BE2C (cell line): ENCODE measurements at regions not wholly inside any gene's neighbourhood (a gene's known extent, or its start where the extent isn't known, plus 50 kb on each side); places are given as distances from the start of the nearest gene placed in this dataset.

Experiments used
- DNase-seq: peaks from one replicate; pipeline ENCODE4 v3.0.0-alpha.2; 2020
- H3K27me3 ChIP-seq: fragments of 250-450 bp; sonication (Bioruptor Pico); 2 replicates; pipeline ENCODE4 v1.5.1; 2020; ENCODE audit warnings: mild to moderate bottlenecking
- H3K36me3 ChIP-seq: fragments of 250-450 bp; sonication (Bioruptor Pico); 2 replicates; pipeline ENCODE4 v1.5.1; 2020; ENCODE audit warnings: mild to moderate bottlenecking
- H3K4me1 ChIP-seq: fragments of 250-450 bp; sonication (Bioruptor Pico); 2 replicates; pipeline ENCODE4 v1.5.1; 2020
- H3K4me3 ChIP-seq: 2 replicates; pipeline ENCODE4 v1.5.1; 2011; ENCODE audit warnings: low read depth, low read length
- H3K9me3 ChIP-seq: fragments of 250-450 bp; sonication (Bioruptor Pico); 2 replicates; pipeline ENCODE4 v1.5.1; 2020
- CTCF ChIP-seq: IDR thresholded peaks from 2 replicates; pipeline ENCODE4 v1.5.1; 2012; ENCODE audit warnings: mild to moderate bottlenecking, low read depth, low read length

GRCh38 chr1:234702342-234703000, 92.5 kb upstream of the IRF2BP2 start:
- no peaks in the 10 kb centered on the region for H3K27me3 ChIP-seq
- TF ChIP-seq CTCF: no peak
- H3K36me3 ChIP-seq: no peaks in the 10 kb centered on the region
- no peak for DNase-seq
- peaks cover 12% of the 10 kb centered on the region for H3K4me1 ChIP-seq
- H3K4me3 ChIP-seq: no peak overlapping the region
- no peaks in the 10 kb centered on the region for H3K9me3 ChIP-seq

- Histone ChIP-seq H3K9me3 (no peaks in the 10 kb centered on the region), H3K27me3 (no peaks in the 10 kb centered on the region), H3K4me1 (peaks cover 12% of the 10 kb centered on the region), H3K4me3 (no peak overlapping the region), H3K36me3 (no peaks in the 10 kb centered on the region)
- no peak for TF ChIP-seq CTCF
- DNase-seq: no peak
Measured at GRCh38 chr1:234701737-234702341, 91.9 kb upstream of the IRF2BP2 start.

- Histone ChIP-seq H3K4me3 (no peak overlapping the region), H3K9me3 (no peaks in the 10 kb centered on the region), H3K4me1 (peaks cover 12% of the 10 kb centered on the region), H3K27me3 (no peaks in the 10 kb centered on the region), H3K36me3 (no peaks in the 10 kb centered on the region)
- peak; percentile 79 for DNase-seq
- no peak for TF ChIP-seq CTCF
Measured at GRCh38 chr1:234699795-234700665, 90.1 kb upstream of the IRF2BP2 start.

- no peak for DNase-seq
- H3K4me3 ChIP-seq: no peak overlapping the region
- TF ChIP-seq CTCF: no peak
- no peaks in the 10 kb centered on the region for H3K9me3 ChIP-seq
- H3K36me3 ChIP-seq: no peaks in the 10 kb centered on the region
- no peaks in the 10 kb centered on the region for H3K27me3 ChIP-seq
- H3K4me1 ChIP-seq: peaks cover 12% of the 10 kb centered on the region
Measured at GRCh38 chr1:234698686-234699085, 88.7 kb upstream of the IRF2BP2 start.

DNA sequence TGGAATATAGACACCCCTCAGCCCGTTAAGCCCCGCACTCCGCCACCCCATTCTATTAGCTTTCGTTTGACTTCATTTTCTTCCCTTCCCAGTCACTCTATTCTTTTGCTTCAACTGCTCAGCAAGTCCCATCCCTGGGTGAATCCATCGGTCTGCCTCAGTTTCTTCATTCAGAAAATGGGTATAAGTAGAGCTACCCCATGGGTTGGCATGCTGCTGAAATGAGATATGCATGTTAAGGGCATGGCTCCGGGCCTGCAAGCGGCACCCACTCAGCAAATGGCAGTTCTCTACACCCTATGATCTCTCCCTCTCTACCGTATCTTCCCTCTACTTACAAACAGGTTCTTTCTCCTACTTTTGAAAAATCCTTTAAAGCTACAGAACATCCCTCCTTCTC, 87.8 kb upstream of the IRF2BP2 start:
- no peak for TF ChIP-seq CTCF
- H3K36me3 ChIP-seq: no peaks in the 10 kb centered on the region

More for the DNA sequence above, 87.8 kb upstream of the IRF2BP2 start:
- no peak for DNase-seq
- H3K4me3 ChIP-seq: no peak overlapping the region
- peaks cover 12% of the 10 kb centered on the region for H3K4me1 ChIP-seq
- H3K9me3 ChIP-seq: no peaks in the 10 kb centered on the region
- H3K27me3 ChIP-seq: no peaks in the 10 kb centered on the region
